Kidney epithelial cell (primary cell): ENCODE measurements at regions not wholly inside any gene's neighbourhood (a gene's known extent, or its start where the extent isn't known, plus 50 kb on each side); places are given as distances from the start of the nearest gene placed in this dataset.

Experiments used
- DNase-seq: peaks from one replicate; pipeline ENCODE4 v3.0.0-alpha.2; 2010; ENCODE audit warnings: low read depth
- H3K27me3 ChIP-seq: 2 replicates; pipeline ENCODE4 v1.6.0; 2011; ENCODE audit warnings: low read length; ENCODE audit not compliant: control insufficient read depth, insufficient read depth
- H3K36me3 ChIP-seq: 2 replicates; pipeline ENCODE4 v1.5.1; 2011; ENCODE audit warnings: low read length; ENCODE audit not compliant: control insufficient read depth, insufficient read depth
- H3K4me3 ChIP-seq: 2 replicates; pipeline ENCODE4 v1.5.1; 2011; ENCODE audit warnings: low read depth, mild to moderate bottlenecking, control low read depth, low read length
- TF ChIP-seq, protein P1 (sequence below): IDR thresholded peaks from 2 replicates; pipeline ENCODE4 v1.5.1; 2011; ENCODE audit warnings: mild to moderate bottlenecking, moderate library complexity, low read length, control low read depth, inconsistent platforms; ENCODE audit not compliant: insufficient read depth, poor library complexity, severe bottlenecking

DNA sequence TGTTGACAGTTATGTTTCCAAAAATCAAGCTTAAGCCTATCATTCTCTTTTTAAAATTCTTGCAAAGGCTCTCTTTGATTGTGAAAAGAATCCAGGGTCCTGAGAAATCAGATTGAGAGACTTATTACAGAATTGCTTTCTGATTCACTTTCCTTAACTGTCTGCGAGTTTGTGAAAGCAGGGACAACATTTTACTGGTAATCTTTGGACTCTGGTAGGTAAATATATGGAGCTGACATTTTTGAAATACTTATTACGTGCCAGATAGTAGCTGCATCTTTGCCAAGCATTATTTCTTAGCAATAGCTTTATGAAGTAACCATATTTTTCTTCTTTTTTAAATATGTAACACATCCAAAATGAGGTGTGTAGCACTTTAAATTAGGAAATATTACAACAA is 570.9 kb downstream of the CMPK2 start:
- Histone ChIP-seq H3K27me3 (no peaks in the 10 kb centered on the region), H3K4me3 (no peak overlapping the region), H3K36me3 (no peaks in the 10 kb centered on the region)
- no peak for DNase-seq
- TF ChIP-seq, protein P1, sequence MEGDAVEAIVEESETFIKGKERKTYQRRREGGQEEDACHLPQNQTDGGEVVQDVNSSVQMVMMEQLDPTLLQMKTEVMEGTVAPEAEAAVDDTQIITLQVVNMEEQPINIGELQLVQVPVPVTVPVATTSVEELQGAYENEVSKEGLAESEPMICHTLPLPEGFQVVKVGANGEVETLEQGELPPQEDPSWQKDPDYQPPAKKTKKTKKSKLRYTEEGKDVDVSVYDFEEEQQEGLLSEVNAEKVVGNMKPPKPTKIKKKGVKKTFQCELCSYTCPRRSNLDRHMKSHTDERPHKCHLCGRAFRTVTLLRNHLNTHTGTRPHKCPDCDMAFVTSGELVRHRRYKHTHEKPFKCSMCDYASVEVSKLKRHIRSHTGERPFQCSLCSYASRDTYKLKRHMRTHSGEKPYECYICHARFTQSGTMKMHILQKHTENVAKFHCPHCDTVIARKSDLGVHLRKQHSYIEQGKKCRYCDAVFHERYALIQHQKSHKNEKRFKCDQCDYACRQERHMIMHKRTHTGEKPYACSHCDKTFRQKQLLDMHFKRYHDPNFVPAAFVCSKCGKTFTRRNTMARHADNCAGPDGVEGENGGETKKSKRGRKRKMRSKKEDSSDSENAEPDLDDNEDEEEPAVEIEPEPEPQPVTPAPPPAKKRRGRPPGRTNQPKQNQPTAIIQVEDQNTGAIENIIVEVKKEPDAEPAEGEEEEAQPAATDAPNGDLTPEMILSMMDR = no peak

- TF ChIP-seq, protein P1 = no peak
- H3K4me3 ChIP-seq = no peak overlapping the region
- DNase-seq = no peak
- H3K36me3 ChIP-seq = no peaks in the 10 kb centered on the region
- no peaks in the 10 kb centered on the region for H3K27me3 ChIP-seq
These were observed 568.5 kb downstream of the CMPK2 start for GRCh38 chr2:6297238-6297637.

GRCh38 chr2:6301426-6301825 is 564.3 kb downstream of the CMPK2 start:
- Histone ChIP-seq H3K36me3 (no peaks in the 10 kb centered on the region), H3K27me3 (no peaks in the 10 kb centered on the region), H3K4me3 (no peak overlapping the region)
- no peak for DNase-seq
- TF ChIP-seq, protein P1 = no peak

DNA sequence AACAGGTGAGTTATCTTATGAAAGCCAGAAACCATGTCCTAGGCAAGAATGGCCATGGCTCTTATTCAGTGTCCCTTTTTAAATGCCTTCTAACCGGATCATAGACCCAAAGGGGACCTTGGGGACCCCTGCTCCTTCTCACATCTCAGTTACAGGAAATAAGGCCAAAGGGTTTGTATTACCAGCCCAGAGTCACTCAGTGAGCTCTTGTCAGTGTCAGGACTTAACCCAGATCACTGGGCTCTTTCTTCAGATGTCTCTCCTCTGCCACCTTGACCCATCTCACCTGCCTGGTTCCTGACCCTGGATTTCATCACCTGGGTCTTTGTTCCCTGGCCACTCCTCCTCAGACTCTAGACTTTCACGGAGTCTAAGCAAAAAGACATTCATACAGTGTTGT is 556.7 kb downstream of the CMPK2 start:
- TF ChIP-seq, protein P1 = no peak
- Histone ChIP-seq H3K36me3 (no peaks in the 10 kb centered on the region), H3K27me3 (no peaks in the 10 kb centered on the region), H3K4me3 (no peak overlapping the region)
- DNase-seq = no peak

DNA sequence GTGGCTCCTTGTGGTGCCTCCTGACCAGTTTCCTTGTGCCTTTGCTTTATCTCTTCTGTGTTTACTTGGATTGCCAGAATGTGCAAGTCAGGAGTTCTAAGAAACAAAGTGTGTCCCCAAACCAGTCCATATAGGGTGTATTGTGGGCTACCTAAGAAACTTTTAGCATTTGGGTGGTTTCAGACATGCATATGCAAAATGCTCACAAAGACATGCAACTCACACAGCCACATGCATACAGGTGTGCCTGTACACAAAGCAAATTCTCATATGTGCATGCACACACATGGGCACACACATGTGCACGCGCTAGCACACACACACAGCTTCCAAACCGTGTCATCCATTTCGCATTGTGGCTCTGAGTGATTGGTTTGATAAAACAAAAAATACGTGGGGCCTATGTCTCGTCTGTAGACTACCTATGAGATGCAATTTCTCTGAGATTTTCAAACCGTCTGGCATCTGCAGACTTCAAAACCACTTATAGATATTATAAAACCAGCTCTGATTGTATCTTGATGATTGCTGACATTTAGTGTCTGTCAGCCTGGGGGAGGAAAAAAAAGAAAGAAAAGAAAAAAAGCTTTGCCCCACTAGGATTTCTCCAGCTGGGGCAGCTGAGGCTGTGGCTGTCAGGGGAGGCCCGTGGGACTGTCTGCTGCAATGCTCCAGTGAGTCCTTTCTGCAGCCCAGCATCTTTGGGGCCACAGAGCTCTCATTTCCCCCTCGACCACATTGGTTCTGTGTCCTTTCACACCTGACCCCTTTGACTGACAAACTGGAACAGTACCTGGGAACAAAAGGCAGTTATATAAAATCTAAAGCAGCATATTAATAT is 556.1 kb downstream of the CMPK2 start:
- Histone ChIP-seq H3K36me3 (no peaks in the 10 kb centered on the region), H3K27me3 (no peaks in the 10 kb centered on the region), H3K4me3 (no peak overlapping the region)
- TF ChIP-seq, protein P1 = no peak
- no peak for DNase-seq
